ENCODE measurements at regions not wholly inside any gene's neighbourhood (a gene's known extent, or its start where the extent isn't known, plus 50 kb on each side); places are given as distances from the start of the nearest gene placed in this dataset.
"Not testable (repeated sequence)": the region's sequence is repeated elsewhere in the genome, so short reads cannot be mapped to it uniquely, and the experiment has no call there.

DNA sequence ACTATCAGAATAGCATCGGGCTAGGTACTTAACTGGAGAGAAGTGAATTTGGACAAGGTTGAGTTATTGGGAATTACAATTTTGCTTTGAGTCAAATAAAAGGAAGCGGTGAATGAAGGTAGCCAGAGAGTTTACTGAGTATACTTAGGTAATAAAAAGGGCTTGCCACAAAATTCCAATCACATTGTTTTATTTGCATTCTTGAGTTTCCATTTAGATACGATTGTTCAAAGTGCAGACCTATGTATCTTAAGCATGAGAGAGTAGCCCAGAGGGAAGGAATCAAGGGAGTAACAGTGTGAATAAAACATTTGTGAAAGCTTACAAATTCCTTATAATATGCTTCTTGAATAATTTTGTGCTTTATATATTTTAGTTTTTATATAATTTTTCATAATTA, 102.5 kb upstream of the NDST4 start:
- DNase-seq (ENCODE audit: low spot score), result no peak

DNA sequence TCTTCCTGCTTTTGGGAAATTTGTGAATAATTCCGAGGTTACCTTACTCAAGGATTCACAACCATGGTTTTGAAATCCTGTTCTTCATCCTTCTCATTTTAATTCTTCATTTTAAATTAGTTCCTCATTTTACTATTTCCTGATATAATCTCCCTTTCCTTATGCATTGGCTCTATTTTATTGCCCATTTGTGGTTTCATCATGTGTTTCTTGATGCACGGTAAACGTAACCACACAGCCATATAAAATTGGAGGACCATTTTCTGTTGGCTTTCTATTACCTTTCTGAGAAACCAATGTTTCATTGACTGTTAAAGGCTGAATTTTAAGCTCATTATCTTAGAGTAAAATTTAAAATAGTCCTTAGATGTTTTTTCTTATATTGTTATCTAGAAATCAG, 100.3 kb upstream of the NDST4 start:
- no peak for DNase-seq (ENCODE audit: low spot score)

DNA sequence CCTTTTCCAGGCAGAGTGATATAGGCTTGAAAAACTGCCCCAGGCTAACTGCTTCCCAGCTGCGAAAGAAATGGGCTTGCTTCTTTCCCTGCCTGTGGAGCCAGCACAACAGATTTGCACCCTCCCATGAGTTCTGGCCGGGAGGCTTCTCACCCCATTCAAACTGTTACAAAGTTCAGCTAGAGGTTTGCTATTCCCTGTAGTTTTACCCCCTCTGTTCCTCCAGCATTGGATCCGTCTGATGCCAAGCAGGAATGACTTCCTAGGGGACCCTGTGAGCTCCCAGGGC, 87.6 kb upstream of the NDST4 start:
- no peak for DNase-seq (ENCODE audit: low spot score)

DNA sequence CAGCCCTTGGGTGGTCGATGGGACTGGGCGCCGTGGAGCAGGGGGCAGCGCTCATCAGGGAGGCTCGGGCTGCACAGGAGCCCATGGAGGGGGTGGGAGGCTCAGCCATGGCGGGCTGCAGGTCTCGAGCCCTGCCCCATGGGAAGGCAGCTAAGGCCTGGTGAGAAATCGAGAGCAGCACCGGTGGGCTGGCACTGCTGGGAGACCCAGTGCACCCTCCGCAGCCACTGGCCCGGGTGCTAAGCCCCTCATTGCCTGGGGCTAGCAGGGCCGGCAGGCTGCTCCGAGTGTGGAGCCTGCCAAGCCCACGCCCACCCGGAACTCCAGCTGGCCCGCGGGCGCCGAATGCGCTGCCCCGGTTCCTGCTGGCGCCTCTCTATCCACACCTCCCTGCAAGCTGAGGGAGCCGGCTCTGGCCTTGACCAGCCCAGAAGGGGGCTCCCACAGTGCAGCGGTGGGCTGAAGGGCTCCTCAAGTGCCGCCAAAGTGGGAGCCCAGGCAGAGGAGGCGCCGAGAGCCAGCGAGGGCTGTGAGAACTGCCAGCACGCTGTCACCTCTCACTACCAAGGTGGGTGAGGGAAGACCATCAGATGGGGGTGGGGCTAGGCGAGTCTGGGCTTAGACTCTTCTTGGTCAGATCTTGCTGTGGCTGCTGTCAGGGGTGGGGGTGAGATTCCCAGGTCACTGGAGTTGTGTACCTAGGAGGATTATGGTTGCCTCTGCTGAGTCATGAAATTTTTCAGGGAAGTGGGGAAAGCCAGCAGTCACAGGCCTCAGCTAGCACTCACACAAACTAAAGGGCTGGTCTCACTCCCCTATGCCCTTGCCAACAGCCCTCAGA, 87.0 kb upstream of the NDST4 start:
- not testable (repeated sequence) for DNase-seq (ENCODE audit: low spot score)

DNA sequence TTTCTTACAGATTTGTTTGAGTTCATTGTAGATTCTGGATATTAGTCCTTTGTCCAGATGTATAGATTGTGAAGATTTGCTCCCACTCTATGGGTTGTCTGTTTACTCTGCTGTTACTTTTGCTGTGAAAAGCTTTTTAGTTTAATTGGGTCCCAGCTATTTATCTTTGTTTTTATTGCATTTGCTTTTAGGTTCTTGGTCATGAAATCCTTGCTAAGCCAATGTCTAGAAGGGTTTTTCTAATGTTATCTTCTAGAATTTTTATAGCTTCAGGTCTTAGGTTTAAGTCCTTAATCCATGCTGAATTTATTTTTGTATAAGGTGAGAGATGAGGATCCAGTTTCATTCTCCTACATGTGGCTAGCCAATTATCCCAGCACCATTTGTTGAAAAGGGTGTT, 81.2 kb upstream of the NDST4 start:
- DNase-seq (ENCODE audit: low spot score), result not testable (repeated sequence)

DNA sequence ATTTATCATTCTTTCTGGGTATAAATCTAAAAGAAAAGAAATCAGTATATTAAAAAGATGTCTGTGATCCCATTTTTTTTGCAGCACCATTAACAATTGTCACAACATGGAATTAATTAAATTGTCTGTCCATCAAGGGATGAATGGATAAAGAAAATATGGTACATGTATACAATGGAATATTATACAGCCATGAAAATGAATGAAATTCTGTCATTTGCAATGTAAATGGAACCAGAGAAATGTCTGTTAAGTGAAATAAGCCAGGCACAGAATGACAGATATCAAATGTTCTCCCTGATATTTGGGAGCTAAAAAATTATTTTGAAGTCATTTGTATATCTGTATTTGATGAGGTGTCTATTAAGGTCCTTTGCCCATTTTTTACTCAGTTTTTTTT, 77.1 kb upstream of the NDST4 start:
- DNase-seq (ENCODE audit: low spot score), result no peak

DNA sequence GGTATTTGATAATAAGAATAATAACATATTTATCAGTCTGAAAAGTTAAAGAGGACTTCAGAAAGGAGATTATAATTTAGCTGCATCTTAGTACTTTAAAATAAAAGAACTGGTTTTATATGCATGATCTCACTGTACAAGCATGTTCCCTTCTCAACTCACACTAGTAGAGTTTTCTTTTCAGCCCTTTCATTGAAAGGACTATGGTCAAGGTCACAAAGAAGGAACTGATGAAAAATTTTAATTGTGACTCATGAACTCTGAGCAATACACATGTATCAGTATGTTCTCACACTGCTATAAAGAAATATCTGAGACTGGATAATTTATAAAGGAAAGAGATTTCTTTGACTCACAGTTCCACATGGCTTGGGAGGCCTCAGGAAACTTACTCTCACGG, 73.7 kb upstream of the NDST4 start:
- DNase-seq (ENCODE audit: low spot score), result no peak

DNA sequence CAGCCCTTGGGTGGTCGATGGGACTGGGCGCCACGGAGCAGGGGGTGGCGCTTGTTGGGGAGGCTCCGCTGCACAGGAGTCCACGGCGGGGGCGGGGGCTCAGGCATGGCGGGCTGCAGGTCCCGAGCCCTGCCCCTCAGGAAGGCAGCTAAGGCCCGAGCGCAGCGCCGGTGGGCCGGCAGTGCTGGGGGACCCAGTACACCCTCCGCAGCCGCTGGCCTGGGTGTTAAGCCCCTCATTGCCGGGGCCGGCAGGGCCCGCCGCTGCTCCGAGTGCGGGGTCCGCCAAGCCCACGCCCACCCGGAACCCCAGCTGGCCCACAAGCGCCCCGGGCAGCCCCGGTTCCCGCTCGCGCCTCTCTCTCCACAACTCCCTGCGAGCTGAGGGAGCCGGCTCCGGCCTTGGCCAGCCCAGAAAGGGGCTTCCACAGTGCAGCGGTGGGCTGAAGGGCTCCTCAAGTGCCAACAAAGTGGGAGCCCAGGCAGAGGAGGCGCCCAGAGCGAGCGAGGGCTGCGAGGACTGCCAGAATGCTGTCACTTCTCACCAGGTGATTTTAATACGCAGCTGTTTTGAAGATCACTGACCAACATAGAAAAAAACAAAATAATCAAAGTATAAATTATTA, 66.1 kb upstream of the NDST4 start:
- DNase-seq (ENCODE audit: low spot score), result not testable (repeated sequence)

DNA sequence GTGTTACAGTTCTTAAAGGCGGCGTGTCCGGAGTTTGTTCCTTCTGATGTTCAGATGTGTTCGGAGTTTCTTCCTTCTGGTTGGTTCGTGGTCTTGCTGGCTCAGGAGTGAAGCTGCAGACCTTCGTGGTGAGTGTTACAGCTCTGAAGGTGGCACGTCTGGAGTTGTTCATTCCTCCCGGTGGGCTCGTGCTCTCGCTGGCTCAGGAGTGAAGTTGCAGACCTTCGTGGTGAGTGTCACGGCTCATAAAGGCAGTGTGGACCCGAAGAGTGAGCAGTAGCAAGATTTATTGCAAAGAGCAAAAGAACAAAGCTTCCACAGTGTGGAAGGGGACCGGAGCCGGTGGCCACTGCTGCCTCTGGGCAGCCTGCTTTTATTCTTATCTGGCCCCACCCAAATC, 65.3 kb upstream of the NDST4 start:
- DNase-seq (ENCODE audit: low spot score), result not testable (repeated sequence)

DNA sequence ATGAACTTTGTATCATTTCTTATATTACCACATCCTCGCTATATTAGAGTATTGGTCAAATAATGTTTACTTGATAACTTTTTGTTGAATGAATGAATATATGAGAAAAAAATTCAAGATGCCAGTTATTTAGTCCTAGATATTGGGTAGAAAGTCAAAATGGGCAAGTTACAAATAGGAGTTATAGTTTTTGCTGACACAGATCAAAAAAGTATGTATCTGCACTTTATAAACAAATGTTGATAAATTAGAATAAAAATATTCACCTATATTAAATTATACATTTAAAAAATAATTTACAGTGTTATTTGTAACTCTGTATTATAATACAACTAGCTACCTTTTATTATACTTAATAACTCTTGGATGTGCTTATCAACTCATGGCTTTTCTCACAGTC, 57.8 kb upstream of the NDST4 start:
- no peak for DNase-seq (ENCODE audit: low spot score)

DNA sequence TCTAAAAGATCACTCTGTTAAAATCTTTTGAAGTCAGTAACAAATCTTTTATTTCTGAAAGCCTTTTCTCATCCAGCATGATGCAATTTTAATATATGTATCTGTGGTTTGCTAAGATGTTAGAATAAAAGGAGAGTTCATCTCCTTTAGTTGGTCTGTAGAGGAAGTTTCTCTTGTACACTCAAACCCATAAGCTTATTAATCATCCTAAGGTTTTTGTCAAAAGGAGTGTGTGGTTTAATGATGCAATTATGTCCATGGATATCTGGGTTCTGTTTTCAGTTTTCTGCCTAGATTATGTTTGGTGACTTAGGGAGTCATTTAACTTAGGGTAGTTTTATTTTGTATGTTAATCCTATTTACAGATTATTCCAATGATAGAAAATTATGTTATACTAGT, 52.1 kb upstream of the NDST4 start:
- no peak for DNase-seq (ENCODE audit: low spot score)

Data from CD4-positive, alpha-beta T cell treated with Interleukin-6 at 100 ng/mL for 8 hours (primary cell).